ENCODE measurements at regions not wholly inside any gene's neighbourhood (a gene's known extent, or its start where the extent isn't known, plus 50 kb on each side); places are given as distances from the start of the nearest gene placed in this dataset.
A peak's percentile ranks its signal among the peaks of the same experiment; 100 is the strongest.
"Not testable (repeated sequence)": the region's sequence is repeated elsewhere in the genome, so short reads cannot be mapped to it uniquely, and the experiment has no call there.

DNA sequence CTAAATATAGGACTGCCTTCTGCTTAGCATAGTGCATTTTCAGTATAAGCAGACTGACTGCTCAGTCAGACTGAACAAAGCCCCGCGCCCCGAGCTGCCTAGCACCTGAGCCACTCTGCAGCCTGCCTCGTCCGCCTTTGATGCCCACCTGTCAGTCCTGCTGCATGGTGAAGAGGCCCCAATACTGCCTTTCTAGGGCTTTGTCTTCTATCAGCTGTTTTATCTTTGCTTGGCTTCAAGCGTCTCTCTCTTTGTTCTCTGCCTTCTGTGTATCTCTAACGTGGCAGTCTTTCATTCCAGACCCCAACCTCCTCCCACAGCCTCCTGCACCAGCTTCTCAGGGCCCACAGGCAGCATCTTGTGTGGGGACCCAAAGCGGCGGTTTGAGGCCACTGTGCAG, 1001.0 kb downstream of the VRK1 start:
- Mint-ChIP-seq H3K4me1 (ENCODE audit: low read depth) (peaks cover 11% of the 10 kb centered on the region), H3K27ac (no peak overlapping the region), H3K4me3 (ENCODE audit: low read depth) (no peak overlapping the region), H3K9me3 (no peaks in the 10 kb centered on the region), H3K27me3 (ENCODE audit: low read depth) (no peaks in the 10 kb centered on the region), H3K36me3 (ENCODE audit: low read depth) (no peaks in the 10 kb centered on the region)
- intact Hi-C loops (cut with micrococcal nuclease): no loop called here
- no peak for DNase-seq (ENCODE audit: low spot score)

DNA sequence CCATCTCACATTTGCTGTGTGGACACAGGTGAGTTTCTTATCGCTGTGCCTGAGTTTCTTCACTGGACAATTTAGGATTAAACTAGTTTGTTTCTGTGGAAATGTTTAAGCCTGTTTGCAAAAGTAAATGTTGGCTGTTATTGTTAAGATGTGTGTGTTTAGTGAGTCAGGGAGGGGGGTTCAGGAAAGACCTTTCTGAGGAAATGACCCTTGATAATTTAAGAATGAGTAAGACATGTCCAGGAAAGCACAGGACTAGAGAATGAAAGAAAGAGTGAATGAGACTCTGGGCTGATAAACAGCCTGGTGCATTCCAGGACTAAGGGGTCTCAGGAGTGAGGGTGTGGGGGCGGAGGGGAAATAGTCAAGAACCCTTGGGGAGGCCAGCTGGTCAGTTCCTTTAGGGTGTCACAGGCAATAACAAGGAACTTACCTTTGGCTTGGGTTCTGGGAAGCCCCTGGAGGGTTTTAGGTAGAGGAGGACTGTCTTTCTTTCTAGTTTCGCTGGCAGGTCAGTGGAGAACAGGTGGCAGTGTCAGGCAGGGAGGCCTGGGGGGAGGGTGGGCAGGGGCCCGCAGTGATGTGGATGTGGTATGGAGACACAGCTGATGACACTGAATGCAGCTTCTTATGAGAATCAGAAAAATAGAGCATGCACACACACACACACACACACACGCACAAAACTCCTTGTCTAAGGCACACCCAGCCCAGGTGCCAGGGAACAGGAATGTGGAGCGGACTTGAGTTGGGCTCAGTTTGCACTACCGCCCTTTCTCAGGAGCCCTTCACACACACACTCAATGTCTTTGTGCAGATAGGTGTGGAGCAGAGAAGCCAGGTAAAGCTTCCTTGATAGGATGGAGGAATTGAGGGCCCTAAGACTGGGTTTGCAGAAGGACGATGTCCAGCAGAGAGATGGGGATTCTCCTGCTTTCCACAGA, 1005.5 kb downstream of the VRK1 start:
- DNase-seq (ENCODE audit: low spot score): no peak
- H3K27me3 Mint-ChIP-seq (ENCODE audit: low read depth): peaks cover 8% of the 10 kb centered on the region
- intact Hi-C loops (cut with micrococcal nuclease): no loop called here
- peaks cover 3% of the 10 kb centered on the region for H3K4me1 Mint-ChIP-seq (ENCODE audit: low read depth)
- H3K27ac Mint-ChIP-seq: no peak overlapping the region
- no peaks in the 10 kb centered on the region for H3K9me3 Mint-ChIP-seq
- no peaks in the 10 kb centered on the region for H3K36me3 Mint-ChIP-seq (ENCODE audit: low read depth)
- no peak overlapping the region for H3K4me3 Mint-ChIP-seq (ENCODE audit: low read depth)

DNA sequence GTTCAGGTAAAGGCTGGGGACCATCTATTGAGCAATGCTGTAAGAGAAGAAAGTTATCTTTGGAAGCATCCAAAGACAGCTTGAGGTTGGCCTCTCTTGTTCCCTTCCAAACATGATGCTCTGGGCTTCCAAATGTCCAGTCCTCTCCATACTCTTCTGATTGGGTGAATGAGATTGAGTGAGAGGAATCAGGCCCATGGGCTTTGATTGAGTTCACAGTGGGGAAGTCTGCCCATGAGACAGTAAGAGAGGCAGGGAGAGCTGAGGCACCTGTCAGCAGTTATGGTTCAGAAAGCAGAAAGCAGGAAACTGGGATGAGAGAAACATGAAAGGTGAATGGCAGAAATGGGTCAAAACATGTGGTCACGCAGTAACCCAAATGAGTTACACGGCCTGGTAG, 1006.9 kb downstream of the VRK1 start:
- H3K27me3 Mint-ChIP-seq (ENCODE audit: low read depth): peaks cover 8% of the 10 kb centered on the region
- H3K4me1 Mint-ChIP-seq (ENCODE audit: low read depth): no peaks in the 10 kb centered on the region
- no peak overlapping the region for H3K4me3 Mint-ChIP-seq (ENCODE audit: low read depth)
- H3K36me3 Mint-ChIP-seq (ENCODE audit: low read depth): no peaks in the 10 kb centered on the region
- H3K9me3 Mint-ChIP-seq: no peaks in the 10 kb centered on the region
- intact Hi-C loops (cut with micrococcal nuclease): no loop called here
- no peak overlapping the region for H3K27ac Mint-ChIP-seq
- DNase-seq (ENCODE audit: low spot score): no peak

DNA sequence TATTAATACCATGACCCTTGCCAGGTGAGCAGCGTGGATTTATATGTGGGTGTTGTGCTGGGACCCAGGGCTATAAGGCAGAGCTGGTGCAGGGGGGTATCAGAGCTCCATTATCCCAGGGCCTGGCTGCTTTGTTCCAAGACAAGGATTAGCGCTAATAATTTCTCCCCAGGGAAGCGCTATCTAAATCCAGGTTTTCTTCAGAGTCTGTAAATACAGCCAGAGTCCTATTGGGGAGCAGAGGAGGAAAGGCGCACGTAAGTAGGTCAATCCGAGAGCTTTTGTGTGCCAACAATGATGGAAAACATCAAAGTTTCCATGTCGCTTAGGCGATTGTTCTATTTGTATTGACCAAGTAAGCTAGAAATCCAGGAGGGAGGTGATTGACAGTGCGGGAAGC, 1009.7 kb downstream of the VRK1 start:
- intact Hi-C loops (cut with micrococcal nuclease): no loop called here
- no peak overlapping the region for H3K4me3 Mint-ChIP-seq (ENCODE audit: low read depth)
- H3K36me3 Mint-ChIP-seq (ENCODE audit: low read depth): no peaks in the 10 kb centered on the region
- H3K4me1 Mint-ChIP-seq (ENCODE audit: low read depth): no peaks in the 10 kb centered on the region
- H3K27me3 Mint-ChIP-seq (ENCODE audit: low read depth): peaks cover 21% of the 10 kb centered on the region
- H3K27ac Mint-ChIP-seq: no peak overlapping the region
- no peaks in the 10 kb centered on the region for H3K9me3 Mint-ChIP-seq
- DNase-seq (ENCODE audit: low spot score): no peak

DNA sequence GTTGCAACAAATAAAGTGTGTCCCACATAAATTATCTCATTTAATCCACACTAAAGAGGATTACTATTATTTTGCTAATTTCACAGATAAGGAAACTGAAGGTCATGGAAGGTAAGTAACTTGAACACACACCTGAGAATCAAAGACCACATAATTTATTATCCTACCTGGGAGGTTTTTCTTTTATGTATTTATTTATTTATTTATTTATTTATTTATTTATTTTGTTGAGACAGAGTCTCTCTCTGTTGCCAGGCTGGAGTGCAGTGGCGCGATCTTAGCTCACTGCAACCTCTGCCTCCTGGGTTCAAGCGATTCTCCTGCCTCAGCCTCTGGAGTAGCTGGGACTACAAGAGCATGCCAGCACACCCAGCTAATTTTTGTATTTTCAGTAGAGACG, 1011.4 kb downstream of the VRK1 start:
- intact Hi-C loops (cut with micrococcal nuclease); DNase-seq (ENCODE audit: low spot score): not testable (repeated sequence)

DNA sequence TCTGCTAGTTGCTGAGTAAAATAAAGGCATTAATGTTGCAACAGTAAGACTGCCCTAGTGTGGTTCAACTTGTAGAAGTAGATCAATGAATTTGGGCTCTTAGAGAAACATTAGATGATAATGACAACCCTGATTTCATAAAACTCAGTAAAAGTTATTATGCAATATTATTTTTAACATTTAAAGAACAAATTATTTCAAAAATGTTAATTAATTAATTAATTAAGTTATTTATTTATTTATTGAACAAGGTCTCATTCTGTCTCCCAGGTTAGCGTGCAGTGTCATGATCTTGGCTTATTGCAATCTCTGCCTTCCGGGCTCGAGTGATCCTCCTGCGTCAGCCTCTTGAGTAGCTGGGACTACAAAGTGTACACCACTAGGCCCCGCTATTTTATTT, 1016.4 kb downstream of the VRK1 start:
- Mint-ChIP-seq H3K9me3 (peaks cover 5% of the 10 kb centered on the region), H3K4me3 (ENCODE audit: low read depth) (no peak overlapping the region), H3K4me1 (ENCODE audit: low read depth) (no peaks in the 10 kb centered on the region), H3K36me3 (ENCODE audit: low read depth) (no peaks in the 10 kb centered on the region), H3K27me3 (ENCODE audit: low read depth) (peaks cover 15% of the 10 kb centered on the region), H3K27ac (no peak overlapping the region)
- no peak for DNase-seq (ENCODE audit: low spot score)
- intact Hi-C loops (cut with micrococcal nuclease): no loop called here

More for the DNA sequence above, 1011.4 kb downstream of the VRK1 start:
- not testable (repeated sequence) for H3K4me1 Mint-ChIP-seq (ENCODE audit: low read depth); H3K9me3 Mint-ChIP-seq; H3K27ac Mint-ChIP-seq; H3K36me3 Mint-ChIP-seq (ENCODE audit: low read depth); H3K4me3 Mint-ChIP-seq (ENCODE audit: low read depth)
- H3K27me3 Mint-ChIP-seq (ENCODE audit: low read depth): peaks cover 23% of the 10 kb centered on the region

DNA sequence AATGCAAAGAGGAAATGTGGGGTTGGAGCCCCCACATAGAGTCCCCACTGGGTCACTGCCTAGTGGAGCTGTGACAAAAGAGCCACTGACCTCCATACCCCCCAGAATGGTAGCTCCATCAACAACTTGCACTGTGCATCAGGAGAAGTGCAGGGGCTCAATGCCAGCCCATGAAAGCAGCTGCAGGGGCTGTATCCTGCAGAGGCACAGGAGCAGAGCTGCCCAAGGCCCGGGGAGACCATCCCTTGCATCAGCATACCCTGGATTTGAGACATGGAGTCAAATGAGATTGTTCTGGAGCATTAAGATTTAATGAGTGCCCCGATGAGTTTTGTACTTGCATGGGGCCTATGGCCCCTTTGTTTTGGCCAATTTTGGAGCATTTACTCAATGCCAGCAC, 1023.6 kb downstream of the VRK1 start:
- H3K9me3 Mint-ChIP-seq: peaks cover 29% of the 10 kb centered on the region
- no peak for DNase-seq (ENCODE audit: low spot score)
- H3K4me3 Mint-ChIP-seq (ENCODE audit: low read depth): no peak overlapping the region
- no peak overlapping the region for H3K27ac Mint-ChIP-seq
- peaks cover 9% of the 10 kb centered on the region for H3K36me3 Mint-ChIP-seq (ENCODE audit: low read depth)
- peaks cover 3% of the 10 kb centered on the region for H3K4me1 Mint-ChIP-seq (ENCODE audit: low read depth)
- H3K27me3 Mint-ChIP-seq (ENCODE audit: low read depth): peaks cover 3% of the 10 kb centered on the region
- intact Hi-C loops (cut with micrococcal nuclease): no loop called here

DNA sequence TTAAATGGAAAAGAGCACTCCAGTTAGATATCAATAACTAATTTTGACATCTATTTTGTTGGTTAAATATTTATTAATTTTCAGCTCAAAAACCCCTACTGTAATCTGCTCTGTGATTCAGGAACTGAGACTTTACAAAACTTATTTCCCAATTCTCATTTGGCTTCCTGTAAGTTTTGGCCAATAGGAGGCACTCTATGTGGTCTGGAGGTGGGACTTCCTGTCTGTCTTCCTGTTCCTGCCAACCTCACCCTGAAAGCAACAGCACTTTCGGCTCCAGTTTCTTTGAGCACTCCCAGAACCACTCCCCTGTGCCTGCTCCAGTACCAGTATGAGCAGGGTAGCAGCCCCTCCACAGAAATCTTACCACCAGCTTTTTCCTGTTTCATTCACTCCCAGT, 1027.0 kb downstream of the VRK1 start:
- Mint-ChIP-seq H3K27ac (no peak overlapping the region), H3K4me3 (ENCODE audit: low read depth) (no peak overlapping the region), H3K9me3 (peaks cover 24% of the 10 kb centered on the region), H3K4me1 (ENCODE audit: low read depth) (peaks cover 3% of the 10 kb centered on the region), H3K27me3 (ENCODE audit: low read depth) (peaks cover 6% of the 10 kb centered on the region), H3K36me3 (ENCODE audit: low read depth) (peaks cover 9% of the 10 kb centered on the region)
- intact Hi-C loops (cut with micrococcal nuclease): no loop called here
- no peak for DNase-seq (ENCODE audit: low spot score)

DNA sequence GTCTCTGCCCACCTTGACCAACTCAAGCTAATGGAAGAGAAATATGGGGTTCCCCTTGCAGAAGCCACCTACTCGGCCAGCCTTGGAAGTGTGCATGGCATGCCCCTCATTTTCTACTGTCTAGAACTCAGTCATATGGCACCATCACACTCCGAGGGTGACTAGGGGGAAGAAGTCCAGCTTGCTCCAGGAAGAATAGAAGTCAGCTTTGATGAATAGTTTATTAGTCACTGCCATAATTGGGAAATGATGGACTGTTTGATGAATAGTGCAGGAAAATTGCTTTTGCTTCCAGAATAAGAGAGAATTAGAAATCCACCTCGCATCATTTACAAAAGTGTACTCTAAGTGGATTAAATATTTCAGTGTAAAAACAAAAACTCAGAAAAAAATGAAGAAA, 1030.6 kb downstream of the VRK1 start:
- no peak overlapping the region for H3K4me3 Mint-ChIP-seq (ENCODE audit: low read depth)
- H3K36me3 Mint-ChIP-seq (ENCODE audit: low read depth): peaks cover 9% of the 10 kb centered on the region
- peaks cover 6% of the 10 kb centered on the region for H3K27me3 Mint-ChIP-seq (ENCODE audit: low read depth)
- peaks cover 12% of the 10 kb centered on the region for H3K9me3 Mint-ChIP-seq
- intact Hi-C loops (cut with micrococcal nuclease): no loop called here
- DNase-seq (ENCODE audit: low spot score): no peak
- H3K27ac Mint-ChIP-seq: no peak overlapping the region
- peaks cover 3% of the 10 kb centered on the region for H3K4me1 Mint-ChIP-seq (ENCODE audit: low read depth)

DNA sequence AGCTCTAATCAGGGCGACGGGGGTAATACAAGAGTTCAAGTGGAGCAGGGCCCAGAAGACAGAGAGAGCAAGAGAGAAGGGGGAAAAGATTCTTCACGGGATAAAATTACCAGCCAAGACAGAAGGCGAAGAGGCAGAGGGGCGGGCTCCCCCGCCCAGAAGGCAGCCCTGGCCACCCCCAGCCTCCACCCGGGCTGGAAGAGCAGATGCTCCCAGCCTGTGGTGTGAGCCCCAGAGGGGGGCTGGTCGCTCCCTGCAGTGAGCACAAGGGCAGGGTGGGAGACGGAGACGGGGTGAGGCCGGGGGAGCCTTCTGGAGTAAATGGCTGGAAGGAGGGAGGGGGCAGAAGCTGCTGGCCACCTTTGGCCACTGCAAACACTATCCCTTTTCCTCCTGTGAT, 1035.6 kb downstream of the VRK1 start:
- Mint-ChIP-seq H3K36me3 (ENCODE audit: low read depth) (no peaks in the 10 kb centered on the region), H3K27ac (peak overlapping the region; percentile 18), H3K4me1 (ENCODE audit: low read depth) (no peaks in the 10 kb centered on the region), H3K27me3 (ENCODE audit: low read depth) (peaks cover 2% of the 10 kb centered on the region), H3K9me3 (no peaks in the 10 kb centered on the region), H3K4me3 (ENCODE audit: low read depth) (no peak overlapping the region)
- intact Hi-C loops (cut with micrococcal nuclease): no loop called here
- DNase-seq (ENCODE audit: low spot score): no peak

DNA sequence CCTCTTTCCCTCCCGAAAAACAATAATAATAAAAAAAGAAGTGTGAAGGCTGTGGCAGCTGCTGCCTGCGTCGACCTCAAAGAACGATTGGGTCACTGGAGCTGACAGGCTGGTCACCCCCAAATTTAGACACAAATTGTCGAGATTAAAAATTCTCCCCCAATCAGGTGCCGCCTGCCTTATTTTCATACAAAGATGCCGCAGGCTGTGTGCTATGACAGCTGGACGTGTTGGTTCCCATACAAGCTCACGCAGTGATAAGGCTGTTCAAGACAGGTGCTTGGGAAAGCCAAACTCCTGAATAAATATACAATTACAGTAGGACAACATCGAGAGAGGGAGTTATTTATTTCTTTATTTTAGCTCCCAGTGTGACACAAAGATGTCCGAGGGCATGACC, 1041.8 kb downstream of the VRK1 start:
- no peak for DNase-seq (ENCODE audit: low spot score)
- no peaks in the 10 kb centered on the region for H3K36me3 Mint-ChIP-seq (ENCODE audit: low read depth)
- H3K4me3 Mint-ChIP-seq (ENCODE audit: low read depth): no peak overlapping the region
- no peak overlapping the region for H3K27ac Mint-ChIP-seq
- peaks cover 12% of the 10 kb centered on the region for H3K27me3 Mint-ChIP-seq (ENCODE audit: low read depth)
- H3K9me3 Mint-ChIP-seq: no peaks in the 10 kb centered on the region
- intact Hi-C loops (cut with micrococcal nuclease): no loop called here
- peaks cover 6% of the 10 kb centered on the region for H3K4me1 Mint-ChIP-seq (ENCODE audit: low read depth)

DNA sequence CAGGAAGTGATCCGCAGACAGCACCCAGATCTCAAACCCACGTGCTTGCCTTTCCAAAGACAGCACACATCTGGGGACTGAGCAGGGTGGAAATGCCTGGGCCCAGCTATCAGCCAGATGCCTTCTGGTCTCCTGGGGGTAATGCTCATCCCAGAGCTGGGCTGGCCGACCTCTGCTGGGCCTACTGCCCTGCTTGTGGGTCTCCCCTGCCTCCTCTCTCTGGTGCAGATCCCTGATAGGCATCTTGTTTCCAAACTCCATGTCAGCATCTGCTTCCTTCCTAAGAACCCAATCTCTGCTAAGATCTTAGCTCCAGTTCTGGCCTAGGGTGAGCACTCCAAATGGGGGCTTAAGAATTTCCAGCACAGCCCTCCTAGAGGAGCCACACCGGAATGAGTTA, 1043.0 kb downstream of the VRK1 start:
- no peaks in the 10 kb centered on the region for H3K36me3 Mint-ChIP-seq (ENCODE audit: low read depth)
- H3K4me3 Mint-ChIP-seq (ENCODE audit: low read depth): no peak overlapping the region
- peaks cover 12% of the 10 kb centered on the region for H3K27me3 Mint-ChIP-seq (ENCODE audit: low read depth)
- no peaks in the 10 kb centered on the region for H3K9me3 Mint-ChIP-seq
- H3K4me1 Mint-ChIP-seq (ENCODE audit: low read depth): peaks cover 6% of the 10 kb centered on the region
- intact Hi-C loops (cut with micrococcal nuclease): no loop called here
- no peak overlapping the region for H3K27ac Mint-ChIP-seq
- no peak for DNase-seq (ENCODE audit: low spot score)

DNA sequence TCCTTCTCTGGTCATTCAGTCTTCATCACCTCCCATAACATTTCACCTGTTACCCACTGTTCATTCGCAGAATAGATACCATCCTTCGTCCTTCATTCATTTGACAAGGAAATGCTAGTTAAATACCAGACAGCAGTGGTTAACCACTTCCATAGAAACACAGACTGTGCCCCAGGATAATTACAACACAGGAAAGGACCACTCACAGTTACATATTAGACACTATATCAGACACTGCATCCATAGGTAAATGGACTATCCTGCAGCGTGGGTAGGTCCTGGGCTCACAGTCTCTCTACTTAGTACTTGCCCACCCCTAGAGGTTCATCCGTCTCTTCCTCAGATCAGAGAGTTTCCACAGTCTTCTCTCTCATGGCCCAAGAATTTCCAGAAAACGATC, 1044.6 kb downstream of the VRK1 start:
- no peak overlapping the region for H3K27ac Mint-ChIP-seq

More for the DNA sequence above, 1044.6 kb downstream of the VRK1 start:
- no peaks in the 10 kb centered on the region for H3K36me3 Mint-ChIP-seq (ENCODE audit: low read depth)
- DNase-seq (ENCODE audit: low spot score): no peak
- intact Hi-C loops (cut with micrococcal nuclease): no loop called here
- peaks cover 10% of the 10 kb centered on the region for H3K27me3 Mint-ChIP-seq (ENCODE audit: low read depth)
- no peaks in the 10 kb centered on the region for H3K9me3 Mint-ChIP-seq
- peaks cover 6% of the 10 kb centered on the region for H3K4me1 Mint-ChIP-seq (ENCODE audit: low read depth)
- no peak overlapping the region for H3K4me3 Mint-ChIP-seq (ENCODE audit: low read depth)
